GM10266 (cell line): ENCODE measurements at regions not wholly inside any gene's neighbourhood (a gene's known extent, or its start where the extent isn't known, plus 50 kb on each side); places are given as distances from the start of the nearest gene placed in this dataset.
A peak's percentile ranks its signal among the peaks of the same experiment; 100 is the strongest.

Experiments used
- DNase-seq: peaks from one replicate; pipeline ENCODE4 v3.0.0; 2012; ENCODE audit errors: extremely low spot score
- TF ChIP-seq, protein P1 (sequence below): IDR thresholded peaks from 2 replicates; pipeline ENCODE4 v1.5.1; 2012; ENCODE audit warnings: mild to moderate bottlenecking, low read depth; ENCODE audit not compliant: control insufficient read depth, insufficient read depth; ENCODE audit errors: missing control alignments

DNA sequence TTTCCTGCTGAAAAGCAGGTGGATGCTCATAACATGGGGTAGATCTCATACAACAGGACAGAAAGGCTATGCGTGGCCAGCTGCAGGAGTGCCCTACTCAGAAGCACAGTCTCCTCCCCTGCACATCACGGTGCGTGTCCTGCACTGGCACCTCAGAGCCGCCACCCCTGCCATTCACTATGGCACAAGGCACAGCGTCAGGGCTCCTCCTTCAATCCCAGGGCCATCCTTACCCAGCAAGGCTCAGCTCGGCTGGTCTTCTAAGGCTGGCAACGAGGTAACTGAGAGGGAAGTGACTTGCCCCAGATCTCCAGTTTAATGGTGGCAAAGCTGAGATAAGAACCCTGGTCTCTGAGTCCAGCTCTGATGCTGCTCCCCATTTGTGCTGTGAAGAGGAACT lies 97.1 kb downstream of the CPN2 start:
- TF ChIP-seq, protein P1, sequence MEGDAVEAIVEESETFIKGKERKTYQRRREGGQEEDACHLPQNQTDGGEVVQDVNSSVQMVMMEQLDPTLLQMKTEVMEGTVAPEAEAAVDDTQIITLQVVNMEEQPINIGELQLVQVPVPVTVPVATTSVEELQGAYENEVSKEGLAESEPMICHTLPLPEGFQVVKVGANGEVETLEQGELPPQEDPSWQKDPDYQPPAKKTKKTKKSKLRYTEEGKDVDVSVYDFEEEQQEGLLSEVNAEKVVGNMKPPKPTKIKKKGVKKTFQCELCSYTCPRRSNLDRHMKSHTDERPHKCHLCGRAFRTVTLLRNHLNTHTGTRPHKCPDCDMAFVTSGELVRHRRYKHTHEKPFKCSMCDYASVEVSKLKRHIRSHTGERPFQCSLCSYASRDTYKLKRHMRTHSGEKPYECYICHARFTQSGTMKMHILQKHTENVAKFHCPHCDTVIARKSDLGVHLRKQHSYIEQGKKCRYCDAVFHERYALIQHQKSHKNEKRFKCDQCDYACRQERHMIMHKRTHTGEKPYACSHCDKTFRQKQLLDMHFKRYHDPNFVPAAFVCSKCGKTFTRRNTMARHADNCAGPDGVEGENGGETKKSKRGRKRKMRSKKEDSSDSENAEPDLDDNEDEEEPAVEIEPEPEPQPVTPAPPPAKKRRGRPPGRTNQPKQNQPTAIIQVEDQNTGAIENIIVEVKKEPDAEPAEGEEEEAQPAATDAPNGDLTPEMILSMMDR = no peak
- no peak for DNase-seq

DNA sequence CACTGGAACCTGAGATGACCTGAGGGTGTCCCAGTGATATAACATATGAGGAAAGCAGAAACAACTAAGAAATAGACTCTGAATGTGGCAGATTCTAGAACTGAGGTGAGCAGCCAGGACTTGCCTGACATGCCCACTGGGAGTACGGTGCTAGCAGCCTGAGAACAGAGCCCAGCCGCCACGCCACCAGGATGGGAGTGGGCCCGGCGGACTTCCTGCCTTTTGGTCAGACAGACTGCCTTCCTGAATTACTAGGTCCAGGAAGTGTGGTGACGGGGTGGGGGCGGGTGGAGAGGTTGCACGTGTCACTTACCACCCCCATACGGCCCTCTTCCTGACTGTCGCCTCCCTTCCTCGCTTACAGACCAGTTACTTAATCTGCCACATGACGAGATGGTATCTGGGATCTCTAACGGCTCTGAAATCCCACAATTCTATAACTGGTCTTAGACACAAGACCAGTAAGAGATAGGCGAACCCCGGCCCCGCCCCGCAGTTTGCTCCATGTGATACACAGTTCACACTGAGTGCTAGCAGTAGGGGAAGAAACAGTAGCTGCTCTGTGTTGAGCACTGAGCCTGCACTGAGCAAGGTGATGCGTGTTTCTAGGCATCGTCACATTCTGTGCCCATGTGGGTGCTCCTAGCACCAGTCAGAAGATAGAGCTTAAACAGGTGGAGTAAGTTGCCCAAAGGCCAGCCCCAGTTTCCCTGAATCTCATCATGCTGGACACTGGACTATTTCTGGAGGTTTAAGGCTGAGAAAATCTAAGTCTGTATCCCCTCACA lies 95.7 kb downstream of the CPN2 start:
- peak; percentile 47 for DNase-seq

DNA sequence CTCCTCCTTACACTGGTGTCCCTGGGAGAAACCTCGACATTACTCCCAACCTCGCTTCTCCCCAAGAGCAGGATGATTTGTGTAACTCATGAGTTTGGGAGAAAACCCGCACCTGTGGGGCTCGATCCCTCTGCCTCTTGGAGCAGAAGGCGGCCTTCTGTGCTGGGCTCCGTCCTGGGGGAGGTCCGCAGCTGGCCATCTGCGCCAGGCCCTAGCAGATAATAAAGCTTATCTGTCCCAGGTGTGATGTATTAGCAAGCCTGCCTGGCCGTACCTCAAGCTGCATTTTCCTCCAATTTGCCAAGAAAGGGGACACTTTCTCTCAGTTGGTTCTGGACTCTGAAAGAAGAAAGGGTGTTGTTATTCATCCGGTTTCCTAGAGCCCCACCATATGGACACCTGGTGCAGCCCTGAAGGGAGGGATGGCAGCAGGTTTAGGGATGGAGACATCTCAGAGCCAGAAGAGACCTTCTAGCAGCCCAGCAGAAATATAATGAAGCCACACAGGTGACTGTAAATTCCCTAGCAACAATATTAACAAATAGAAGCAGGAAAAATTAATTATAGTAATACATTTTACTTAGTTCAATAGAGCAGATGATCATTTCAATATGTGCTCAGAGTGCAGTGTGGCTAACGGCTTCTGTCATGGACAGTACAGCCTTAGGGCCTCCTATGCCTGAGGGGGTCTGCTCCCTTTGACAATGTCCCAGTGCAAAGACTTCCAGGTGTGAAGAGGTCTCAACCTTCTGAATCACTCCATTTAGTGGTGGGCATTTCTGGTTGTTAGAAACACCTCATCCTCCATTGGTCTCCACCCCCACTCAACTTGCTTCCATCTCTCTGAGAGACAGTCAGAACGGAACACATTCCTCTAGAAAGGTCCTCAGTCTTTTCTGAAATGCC lies 94.8 kb downstream of the CPN2 start:
- no peak for DNase-seq
- TF ChIP-seq, protein P1 = no peak

More for the DNA sequence above, 95.7 kb downstream of the CPN2 start:
- TF ChIP-seq, protein P1 = no peak

DNA sequence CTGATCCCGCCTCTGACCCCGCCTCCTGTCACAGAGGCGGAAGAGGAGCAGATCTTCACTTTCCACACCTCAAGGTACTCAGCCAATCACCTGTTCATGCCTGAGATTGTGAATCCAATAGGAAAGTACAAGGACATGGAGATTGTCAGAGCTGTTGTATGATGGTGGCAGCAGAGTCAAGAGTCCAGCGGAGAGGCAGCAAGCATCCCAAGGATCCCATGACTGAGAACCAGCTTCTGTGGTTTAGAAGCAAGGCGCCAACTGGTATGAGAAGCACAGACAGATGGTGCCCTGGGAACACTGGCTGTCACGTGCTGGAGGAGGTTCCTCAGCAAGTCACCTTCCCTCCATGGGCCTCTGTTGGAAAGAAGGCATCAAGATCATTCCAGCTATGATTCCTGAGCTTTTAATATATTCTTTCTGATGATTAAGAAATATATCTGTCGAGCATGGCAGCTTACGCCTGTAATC lies 93.9 kb downstream of the CPN2 start:
- TF ChIP-seq, protein P1 = no peak
- no peak for DNase-seq

DNA sequence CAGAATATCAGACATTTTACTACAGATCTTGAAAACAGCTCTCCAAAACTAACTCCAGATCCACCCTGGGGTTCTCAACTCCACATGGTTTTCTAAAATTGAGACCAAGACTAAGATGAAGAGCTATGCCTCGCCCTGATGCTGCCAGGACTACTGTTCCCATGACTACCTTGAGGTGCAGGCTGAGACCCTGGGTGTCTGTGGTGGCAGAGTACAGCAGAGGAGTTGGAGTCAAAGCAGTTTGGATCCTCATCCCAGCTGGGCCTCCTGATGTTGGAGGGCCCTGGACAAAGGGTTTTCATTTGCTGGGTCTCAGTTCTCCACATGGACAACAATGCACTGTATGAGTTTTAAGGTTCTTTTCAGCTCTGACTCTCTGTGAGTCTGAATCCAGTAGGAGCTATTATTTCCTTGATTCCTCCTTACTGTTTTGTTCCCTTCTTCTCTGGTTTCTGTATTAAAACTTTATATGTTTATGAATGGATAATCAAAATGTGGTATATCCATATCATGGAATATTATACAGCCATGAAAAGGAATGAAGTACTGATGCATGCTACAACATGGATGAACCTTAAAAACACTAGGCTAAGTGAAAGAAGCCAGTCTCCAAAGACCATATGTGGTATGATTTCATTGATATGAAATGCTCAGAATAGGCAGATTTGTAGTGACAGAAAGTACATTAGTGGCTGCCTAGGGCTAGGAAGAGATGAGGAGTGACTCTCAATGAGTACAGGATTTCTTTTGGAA lies 93.0 kb downstream of the CPN2 start:
- TF ChIP-seq, protein P1 = no peak
- DNase-seq = no peak

DNA sequence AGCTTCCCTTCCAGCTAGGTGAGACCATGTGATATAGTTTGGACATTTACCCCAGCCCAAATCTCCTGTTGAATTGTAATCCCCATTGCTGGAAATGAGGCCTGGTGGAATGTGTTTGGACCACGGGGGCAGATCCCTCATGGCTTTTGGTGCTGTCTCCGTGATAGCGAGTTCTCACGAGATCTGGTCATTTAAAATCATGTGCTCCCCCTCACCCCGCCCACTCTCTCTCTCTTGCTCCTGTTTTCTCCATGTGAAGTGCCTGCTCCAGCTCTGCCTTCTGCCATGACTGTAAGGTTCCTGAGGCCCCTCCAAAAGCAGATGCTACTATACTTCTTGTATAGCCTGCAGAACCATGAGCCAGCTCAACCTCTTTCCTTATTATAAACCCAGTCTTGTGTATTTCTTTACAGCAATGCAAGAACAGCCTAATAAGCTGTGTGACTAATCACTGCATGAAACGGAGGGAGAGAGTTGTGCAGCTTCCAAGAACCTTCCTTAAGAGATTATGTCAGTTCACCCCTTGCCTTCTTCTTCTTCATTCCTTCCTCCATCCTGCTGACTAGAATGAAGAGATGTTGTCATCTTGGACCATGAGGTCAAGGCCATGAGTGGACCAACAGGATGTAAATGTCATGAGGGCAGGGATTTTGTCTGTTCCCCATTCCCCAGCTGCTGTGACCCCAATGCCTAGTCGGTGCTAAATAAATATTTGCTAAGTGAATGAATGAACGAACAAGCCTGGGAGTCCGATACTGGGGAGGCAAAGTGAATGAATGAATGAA lies 91.0 kb downstream of the CPN2 start:
- TF ChIP-seq, protein P1 = no peak
- no peak for DNase-seq
